NCI-H2227 treated with DMSO at 0.1 percent for 48 hours (cell line): ENCODE measurements at regions not wholly inside any gene's neighbourhood (a gene's known extent, or its start where the extent isn't known, plus 50 kb on each side); places are given as distances from the start of the nearest gene placed in this dataset.
"Not testable (repeated sequence)": the region's sequence is repeated elsewhere in the genome, so short reads cannot be mapped to it uniquely, and the experiment has no call there.

Experiments used
- DNase-seq: peaks from one replicate; lab custom pipeline; 2025; lab: John Stamatoyannopoulos, UW

GRCh38 chr22:34743110-34743751 is 322.7 kb upstream of the ISX start:
- no peak for DNase-seq

DNA sequence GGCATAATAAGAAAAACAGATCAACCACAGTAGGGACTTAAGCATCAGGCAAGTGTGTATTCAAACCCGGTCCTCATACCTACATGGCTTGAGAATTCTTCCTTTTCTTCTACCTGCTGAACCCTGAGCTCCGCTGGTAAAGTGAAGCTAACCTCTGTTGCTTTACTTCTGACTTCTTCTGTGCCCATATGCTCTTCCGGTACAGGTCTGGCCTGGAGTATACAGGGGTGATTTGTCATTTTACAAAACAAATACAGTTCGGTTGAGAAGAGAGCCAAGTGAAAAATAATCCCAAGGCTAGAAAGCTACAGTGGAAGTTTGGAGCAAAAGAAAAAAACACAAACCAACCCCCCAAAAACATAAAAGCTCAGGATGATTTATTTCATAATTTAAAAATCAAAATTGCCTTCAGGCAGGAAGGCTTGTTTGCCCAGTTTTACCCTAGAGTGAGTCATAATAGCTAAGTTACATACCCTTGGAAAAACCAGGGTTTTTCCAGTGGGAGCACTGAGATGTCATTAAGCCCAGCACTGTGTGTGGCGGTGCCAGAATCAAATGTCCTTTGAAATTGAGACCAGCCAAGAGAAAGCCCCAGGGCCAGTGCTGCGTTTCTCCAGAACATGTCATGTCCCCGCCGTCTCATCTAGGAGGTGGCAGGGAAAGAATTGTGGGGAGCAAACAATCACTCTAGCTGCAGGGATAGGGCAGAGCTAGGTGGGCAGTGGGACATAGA is 305.5 kb upstream of the ISX start:
- DNase-seq, result no peak

DNA sequence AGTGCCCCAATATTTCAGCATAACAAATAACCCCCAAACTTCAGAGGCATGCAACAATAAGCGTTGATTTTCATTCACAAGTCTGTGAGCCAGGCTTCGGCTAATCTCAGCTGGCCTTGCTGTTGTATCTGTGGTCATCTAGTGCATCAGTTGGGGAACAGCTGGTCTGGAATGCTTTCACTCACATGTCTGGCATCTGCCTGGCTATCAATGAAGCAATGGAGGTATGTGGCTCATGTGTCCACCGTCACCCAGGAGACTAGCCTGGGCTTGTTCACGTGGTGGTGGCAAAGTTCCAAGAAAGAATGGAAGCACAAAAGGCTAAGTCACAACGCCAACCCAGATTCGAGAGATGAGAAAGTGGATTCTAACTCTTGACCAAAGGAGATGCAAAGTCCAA is 304.8 kb upstream of the ISX start:
- DNase-seq, result no peak

GRCh38 chr22:34763496-34763895 is 302.5 kb upstream of the ISX start:
- no peak for DNase-seq

- DNase-seq, result no peak
These were observed 300.8 kb upstream of the ISX start for GRCh38 chr22:34765115-34765514.

DNA sequence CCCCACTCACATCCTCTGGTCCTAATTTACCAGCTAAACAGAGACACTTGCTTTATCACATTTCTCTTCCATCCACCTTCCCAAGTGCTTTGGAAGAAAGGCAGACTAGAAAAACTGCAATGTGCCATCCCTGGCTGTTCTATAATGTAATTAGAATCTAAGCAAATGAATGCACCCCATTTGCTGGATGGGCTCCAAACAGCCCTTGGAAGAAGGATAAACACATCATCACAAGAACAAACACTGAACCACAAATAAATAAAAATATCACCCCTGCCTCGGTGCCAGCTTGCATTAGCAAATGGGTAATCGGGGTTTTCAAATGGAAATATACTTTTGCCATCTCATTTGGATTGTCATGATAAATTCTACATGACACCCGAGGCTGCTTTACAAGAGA is 296.6 kb upstream of the ISX start:
- no peak for DNase-seq

DNA sequence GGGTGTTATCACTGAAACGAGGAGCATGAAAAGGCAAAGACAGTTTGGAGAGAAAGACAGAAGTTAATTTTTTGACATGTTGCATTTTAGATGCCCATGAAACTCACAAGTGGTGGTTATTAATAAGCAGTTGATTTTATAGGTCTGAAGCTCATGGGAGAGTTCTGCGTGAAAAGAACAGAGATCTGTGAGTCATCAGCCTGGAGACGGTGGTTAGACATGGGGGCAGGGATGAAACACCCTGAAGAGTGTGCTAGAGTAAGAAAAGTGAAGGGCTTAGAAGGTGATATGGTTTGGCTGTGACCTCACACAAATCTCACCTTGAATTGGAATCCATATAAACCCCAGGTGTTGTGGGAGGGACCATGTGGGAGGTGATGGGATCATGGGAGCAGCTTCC is 289.1 kb upstream of the ISX start:
- DNase-seq, result no peak

GRCh38 chr22:34781681-34782080 is 284.3 kb upstream of the ISX start:
- DNase-seq, result no peak

DNA sequence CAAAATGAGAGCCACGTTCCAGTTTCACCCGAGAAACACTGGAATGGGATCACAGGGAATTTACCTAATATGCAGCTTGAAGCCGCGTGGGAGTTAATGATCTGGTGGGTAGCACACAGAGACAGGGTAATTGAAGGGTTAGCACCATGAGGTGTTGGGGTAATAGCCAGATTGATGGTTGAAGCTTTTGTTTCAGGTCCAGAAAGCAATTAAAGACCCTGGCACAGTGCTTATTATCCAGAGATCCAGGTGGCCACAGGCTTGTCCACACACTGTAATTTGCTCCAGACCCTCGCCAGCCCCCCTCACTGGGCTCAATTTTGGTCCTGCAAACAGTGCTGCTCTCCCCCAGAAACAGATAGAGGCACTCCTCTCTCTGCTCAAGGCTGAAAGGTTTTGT is 282.5 kb upstream of the ISX start:
- peak; percentile 89 for DNase-seq

DNA sequence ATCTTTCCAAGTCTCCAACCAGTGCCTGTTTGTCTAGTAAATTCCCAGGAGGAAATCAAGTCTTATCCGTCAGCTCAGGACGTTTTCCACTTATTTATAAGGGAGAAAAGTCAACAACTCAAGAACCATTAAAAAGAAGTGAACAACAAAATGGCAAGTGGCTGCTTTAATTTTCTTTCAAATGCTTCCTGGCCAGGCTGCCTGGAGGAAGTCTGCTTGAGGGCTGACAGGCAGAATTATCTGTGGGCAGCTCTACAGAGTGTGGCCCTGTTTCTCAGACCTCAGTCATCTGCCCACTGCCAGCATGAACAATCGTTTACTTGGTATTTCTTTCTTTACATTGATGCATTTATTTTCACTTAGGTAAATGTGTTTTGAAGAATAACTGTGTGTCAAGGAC is 281.9 kb upstream of the ISX start:
- DNase-seq, result peak; percentile 11

DNA sequence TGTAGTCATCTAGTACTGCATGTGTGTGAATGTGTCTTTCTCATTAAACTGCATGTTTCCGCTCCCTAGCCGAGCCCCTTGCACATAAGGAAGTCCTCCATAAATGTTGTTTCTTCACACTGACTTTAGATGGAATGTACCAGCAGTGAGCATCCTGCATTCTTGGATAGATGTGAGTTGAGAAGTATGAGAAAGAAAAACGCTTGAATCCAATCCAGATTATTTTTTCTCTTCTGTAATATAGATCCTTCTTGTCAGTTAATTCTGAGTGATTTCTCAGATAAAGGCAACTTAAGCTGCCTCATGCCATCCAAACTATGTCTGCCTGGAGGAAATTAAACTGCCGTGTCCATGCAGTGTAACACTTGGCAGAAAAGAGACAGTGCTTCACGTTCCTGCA is 268.1 kb upstream of the ISX start:
- no peak for DNase-seq

GRCh38 chr22:34798605-34799004 is 267.4 kb upstream of the ISX start:
- DNase-seq, result no peak

GRCh38 chr22:34800260-34800980 is 265.5 kb upstream of the ISX start:
- no peak for DNase-seq

DNA sequence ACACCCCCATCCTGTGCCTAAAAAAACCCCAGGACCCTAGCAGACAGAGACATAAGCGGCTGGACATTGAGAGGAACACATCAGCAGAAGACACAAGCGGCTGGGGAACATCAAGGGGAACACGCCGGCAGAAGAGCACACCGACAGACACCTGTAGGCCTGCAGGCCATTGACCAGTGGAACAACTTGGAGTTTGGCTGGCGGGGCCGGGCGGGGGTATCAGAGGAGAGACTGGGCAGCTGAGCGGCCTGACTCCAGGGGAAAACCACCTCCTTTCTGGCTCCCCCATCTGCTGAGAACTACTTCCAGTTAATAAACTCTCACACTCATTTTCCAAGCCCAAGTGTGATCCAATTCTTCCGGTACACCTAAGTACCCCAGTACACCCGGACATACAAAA is 264.7 kb upstream of the ISX start:
- no peak for DNase-seq

DNA sequence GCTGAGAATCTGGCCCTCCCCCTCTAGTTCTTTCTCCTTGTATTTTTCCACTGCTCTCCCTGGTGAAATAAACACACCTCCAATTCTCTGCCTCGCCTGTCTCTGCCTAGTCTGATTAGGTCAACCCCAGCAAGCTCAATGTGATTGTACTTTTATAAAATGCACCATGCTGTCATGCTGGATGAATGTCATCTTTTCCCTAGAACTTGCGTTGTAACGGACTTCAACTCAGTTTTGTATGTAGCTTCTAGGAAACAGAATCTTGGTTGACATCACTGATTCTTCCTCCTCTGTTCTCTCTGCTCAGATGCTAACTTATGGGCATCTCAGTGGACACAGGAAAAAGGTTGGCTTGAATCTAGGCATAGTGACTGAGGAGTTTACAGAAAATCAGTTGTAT is 261.9 kb upstream of the ISX start:
- no peak for DNase-seq

- no peak for DNase-seq
These were observed 261.4 kb upstream of the ISX start for GRCh38 chr22:34804604-34805003.

DNA sequence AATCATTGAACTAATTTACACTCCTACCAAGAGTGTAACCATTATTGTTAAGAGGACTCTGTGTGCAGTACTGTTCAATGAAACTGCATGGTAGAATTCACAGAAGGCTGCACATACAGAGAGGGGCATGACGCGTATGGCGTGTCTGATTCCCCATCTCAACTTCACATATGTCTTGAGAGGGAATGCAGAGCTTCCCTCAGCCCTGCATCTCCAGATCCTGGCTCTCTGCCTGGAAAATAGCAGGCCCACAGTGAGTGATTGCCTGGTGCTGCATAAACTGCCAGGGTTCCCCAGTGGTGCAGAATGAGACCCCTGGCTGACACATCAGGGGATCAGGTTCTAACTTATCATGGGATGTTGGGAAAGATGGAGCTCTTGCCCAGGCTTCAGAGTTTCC is 260.2 kb upstream of the ISX start:
- no peak for DNase-seq

DNA sequence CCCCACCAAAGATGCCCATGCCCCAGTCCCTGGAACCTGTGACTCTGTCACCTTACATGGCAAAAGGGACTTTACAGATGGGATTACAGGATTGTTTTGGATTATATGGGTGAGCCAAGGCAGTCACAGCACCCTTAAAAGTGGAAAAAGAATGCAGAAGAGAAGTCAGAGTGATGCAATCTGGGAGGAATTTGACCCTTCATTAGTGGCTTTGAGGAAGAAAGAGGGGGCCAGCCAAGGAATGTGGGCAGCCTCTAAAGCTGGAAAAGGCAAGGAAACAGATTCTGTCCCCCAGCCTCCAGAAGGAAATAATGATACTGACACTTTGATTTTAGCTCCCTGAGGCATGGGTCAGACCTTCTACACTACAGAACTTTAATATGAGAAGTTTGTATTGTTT is 257.3 kb upstream of the ISX start:
- DNase-seq, result no peak

GRCh38 chr22:34812631-34813030 is 253.3 kb upstream of the ISX start:
- no peak for DNase-seq

GRCh38 chr22:34814260-34815025 is 251.5 kb upstream of the ISX start:
- no peak for DNase-seq

DNA sequence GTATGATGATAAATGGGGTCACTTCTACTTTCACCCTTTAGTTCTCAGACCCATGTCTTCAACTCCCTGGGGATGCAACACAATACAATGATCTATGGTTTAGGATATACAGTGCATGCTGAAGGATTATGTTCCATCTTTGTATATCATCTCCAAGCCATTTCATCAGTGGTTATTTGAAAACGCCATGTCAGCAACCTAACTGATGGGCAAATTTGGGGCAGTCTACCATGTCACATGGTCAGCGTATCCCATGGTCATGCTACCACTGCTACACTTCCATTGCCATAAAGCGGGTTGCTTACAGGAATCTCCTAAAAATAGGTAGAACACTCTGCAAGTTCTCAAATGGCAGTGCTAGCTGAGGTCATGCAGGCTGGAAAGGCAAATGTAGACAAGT is 236.5 kb upstream of the ISX start:
- no peak for DNase-seq

GRCh38 chr22:34834059-34834458 is 231.9 kb upstream of the ISX start:
- DNase-seq, result no peak

DNA sequence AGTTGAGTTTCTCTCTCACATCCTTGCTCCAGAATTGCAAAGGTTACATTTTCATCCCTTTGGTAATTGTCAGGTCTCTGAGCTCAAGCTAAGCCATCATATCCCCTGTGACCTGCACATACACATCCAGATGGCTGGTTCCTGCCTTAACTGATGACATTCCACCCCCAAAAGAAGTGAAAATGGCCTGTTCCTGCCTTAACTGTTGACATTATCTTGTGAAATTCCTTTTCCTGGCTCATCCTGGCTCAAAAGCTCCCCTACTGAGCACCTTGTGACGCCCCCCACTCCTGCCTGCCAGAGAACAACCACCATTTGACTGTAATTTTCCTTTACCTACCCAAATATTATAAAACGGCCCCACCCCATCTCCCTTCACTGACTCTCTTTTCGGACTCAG is 231.4 kb upstream of the ISX start:
- not testable (repeated sequence) for DNase-seq
